Gastroesophageal sphincter (tissue), 3 donors: ENCODE measurements at regions not wholly inside any gene's neighbourhood (a gene's known extent, or its start where the extent isn't known, plus 50 kb on each side); places are given as distances from the start of the nearest gene placed in this dataset.

ENCODE experiments used
- CTCF ChIP-seq, 4 experiments: fragments of 200-600 bp in 2 of 4; fragments of 450-650 bp in 2 of 4; sonication (generic) in 1 of 4; IDR thresholded peaks; one replicate each; pipeline ENCODE4 v1.5.1; 2017 to 2019; ENCODE audit warnings: antibody characterized with exemption in 4 of 4, mild to moderate bottlenecking in 2 of 4, moderate library complexity in 2 of 4
- POLR2A ChIP-seq, 2 donors: fragments of 450-650 bp; IDR thresholded peaks; one replicate each; pipeline ENCODE4 v1.6.1; 2017; ENCODE audit warnings: antibody characterized with exemption in 2 of 2, mild to moderate bottlenecking in 2 of 2, moderate library complexity in 1 of 2
- POLR2AphosphoS5 ChIP-seq: sonication (generic); formaldehyde crosslinking; IDR thresholded peaks from one replicate; pipeline ENCODE4 v1.6.1; 2017; ENCODE audit warnings: antibody characterized with exemption

- no peak for TF ChIP-seq CTCF (IDR thresholded peaks at IDR 0.05)
- TF ChIP-seq POLR2AphosphoS5 = no peak
- TF ChIP-seq POLR2A (IDR thresholded peaks at IDR 0.05) = no peak
Observed at GRCh38 chr10:52420656-52421055, 106.6 kb downstream of the DKK1 start.
